GM19238 (cell line): ENCODE measurements at regions not wholly inside any gene's neighbourhood (a gene's known extent, or its start where the extent isn't known, plus 50 kb on each side); places are given as distances from the start of the nearest gene placed in this dataset.

Experiments
- DNase-seq: peaks from one replicate; pipeline ENCODE4 v3.0.0; 2011; ENCODE audit warnings: low spot score; ENCODE audit not compliant: insufficient read length

DNA sequence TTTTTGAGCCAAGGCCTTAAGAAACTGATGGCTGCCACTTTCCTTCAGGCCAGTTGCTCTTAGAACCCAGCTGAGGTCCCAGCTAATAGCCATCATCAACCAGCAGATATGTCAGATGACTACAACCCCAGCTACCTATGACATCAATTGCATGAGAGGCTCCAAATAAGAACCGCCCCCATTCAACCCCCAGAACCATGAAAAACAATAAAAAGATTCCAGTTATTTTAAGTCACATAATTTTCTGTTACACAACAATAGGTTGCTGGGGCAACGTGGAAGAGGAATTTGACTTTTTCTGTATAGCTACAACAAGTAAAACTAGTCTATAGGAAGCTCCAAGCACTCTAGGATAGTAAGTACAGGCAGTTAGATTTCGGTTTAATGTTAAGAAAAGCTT lies 216.3 kb upstream of the MTNR1B start:
- DNase-seq: no peak

DNA sequence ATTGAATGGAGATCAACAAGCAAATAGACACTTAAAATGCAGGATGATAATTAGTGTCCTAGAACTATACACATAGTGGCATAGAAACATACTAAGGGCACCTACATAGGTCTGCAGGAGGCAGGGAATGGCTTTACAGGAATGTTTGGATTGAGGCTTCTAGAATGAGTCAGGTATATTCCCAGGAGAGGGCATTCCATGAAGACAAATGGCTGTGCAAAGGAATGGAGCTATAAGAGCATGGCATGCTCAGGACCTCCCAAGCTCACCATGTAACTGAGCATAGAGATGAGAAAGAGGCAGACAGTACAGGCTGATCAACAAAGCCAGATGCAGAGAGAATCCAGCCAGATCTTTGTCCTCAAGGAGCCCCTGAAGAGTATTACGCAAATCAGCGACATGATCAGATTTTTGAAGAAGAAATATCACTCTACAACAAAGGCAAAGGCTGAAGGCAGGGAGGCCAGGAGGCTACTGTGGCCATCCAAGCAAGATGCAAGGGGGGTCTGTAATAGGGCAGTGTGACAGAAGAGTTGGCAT lies 211.1 kb upstream of the MTNR1B start:
- no peak for DNase-seq

DNA sequence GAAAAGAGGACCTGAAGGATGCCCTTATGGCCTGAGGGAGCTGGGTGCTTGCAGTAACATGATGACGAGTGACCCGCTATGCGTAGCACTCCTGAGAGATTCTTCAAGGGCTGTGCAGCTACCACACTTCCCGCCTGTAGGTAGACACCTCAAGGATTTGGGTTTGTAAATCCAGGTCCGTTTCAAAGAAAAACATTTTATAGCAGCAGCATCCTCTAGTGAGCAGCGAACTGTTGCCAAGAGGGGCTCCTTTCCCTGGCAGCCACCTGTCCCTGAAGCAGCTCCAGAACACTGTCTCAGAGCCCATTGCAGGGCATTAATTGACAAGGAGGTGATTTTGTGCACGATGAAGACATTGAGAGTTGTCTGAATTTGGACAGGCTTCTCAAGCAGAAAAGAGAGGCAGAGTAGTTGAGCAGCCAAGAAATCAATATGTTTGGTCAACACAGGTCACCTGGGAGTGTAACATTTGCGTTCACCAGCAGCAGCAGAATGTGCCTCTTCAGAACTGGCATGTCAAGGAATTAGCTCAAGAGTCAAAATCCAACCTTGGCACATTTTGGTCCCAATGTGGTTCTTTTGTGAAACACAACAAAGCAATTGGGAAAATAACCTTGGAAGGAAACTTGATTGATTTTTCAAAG lies 209.8 kb upstream of the MTNR1B start:
- no peak for DNase-seq

DNA sequence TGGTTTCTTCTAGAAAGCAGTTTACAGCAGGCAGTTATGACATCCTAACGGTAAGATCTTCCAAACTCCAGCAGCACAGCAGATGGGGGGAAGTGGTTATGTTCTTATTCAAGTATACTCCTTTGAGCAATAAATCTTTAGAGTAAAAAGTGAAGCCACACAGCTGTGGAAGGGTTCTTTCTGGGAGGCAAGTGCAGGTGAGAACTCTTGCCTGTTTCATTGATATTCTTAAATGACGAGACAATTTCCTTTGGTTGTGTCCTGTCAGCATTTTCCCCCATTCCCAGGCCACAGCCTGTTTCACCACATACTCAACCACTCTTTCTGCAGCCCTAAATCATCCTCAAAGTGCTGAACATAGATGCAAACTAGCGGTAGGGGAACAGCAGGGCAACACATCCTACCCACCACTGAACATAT lies 207.3 kb upstream of the MTNR1B start:
- no peak for DNase-seq

DNA sequence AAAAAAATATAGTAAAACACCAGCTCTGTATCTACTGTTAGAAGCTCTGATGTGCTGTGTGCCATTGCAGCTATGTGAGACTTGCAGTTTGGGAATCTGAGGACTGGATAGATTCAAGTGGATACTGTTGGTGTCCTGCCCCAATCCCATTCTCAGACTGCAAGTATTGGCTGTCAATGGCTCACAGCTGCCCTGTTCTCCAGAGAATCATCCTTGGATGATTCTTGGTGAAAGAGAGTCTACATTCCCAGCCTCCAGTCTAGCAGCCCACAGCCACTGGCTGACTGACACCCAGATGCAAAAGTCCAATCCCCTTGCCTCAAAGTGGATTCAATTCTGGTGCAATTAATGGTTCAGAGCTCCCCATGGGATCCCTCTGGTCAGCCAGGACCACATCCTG lies 206.1 kb upstream of the MTNR1B start:
- DNase-seq: no peak

DNA sequence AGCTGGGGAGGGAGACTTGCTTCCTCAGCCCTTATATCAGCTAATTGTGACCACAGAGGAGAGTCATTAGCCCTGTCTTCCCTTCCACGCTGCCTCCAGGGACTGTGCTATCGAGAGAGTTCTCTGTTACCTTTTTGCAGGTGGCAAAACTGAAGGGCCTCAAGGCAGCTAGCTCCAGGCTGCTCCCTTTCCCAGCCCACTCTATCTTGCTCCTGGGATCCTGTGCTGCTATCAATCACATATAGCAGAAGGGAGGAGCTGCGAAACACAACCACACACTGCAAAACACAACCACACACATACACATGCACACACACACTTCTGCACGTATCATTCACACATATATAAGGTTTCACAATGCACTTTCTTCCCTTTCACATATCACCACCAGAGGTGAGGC lies 205.3 kb upstream of the MTNR1B start:
- no peak for DNase-seq

DNA sequence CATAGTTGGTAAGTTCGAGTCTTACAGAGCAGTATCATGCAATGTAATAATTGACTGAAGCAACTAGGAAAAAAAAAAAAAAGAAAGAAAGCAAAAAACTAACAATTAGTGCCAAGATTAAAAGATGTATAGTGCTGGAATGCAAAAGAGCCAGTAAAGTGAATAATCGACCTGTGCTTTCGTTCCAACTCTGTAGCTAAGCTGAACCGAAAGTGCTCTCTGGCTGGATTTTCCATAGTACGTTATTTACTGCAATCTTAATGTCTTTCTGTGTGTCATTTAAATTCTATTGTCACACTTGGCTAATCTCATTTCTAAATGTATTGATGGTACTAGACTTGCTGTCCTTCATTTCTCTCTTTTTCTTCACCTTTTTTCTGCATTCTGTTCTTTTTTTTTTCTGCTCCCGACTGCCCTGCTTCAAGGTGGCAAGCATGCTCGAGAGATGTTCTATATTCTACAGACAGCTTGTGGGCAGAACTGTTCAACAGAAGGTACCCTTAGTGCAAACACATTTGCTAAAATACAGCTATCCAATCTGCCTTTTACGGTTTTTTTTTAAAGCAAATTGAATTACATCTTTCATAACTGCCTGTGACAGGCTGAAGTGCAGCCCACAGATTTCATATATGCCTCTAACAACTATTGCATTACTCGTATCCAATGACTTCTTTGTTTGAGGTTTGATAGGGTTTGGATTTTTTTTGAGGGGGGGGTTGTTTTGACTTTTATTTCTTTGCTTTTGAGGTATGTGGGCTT lies 204.2 kb upstream of the MTNR1B start:
- no peak for DNase-seq

DNA sequence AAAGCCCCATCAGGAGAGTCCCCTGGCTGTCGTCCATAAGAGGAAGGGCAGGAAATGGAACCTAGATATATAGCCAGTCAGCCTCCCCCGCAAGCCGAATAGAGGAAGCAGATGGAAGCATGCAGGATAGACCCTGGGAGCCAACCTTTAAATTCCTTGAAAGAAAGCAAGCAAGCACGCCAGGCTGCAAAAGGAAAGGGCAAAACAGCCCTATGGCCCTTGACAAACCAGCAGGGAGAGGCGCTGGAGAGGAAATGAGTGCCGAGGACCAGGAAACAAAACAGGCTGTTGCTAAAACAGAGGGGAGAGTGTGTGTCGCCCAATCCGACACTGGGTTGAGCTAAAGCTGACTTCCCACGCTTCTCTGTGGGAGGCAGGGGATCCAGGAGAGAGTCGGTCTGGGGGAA lies 203.5 kb upstream of the MTNR1B start:
- no peak for DNase-seq

DNA sequence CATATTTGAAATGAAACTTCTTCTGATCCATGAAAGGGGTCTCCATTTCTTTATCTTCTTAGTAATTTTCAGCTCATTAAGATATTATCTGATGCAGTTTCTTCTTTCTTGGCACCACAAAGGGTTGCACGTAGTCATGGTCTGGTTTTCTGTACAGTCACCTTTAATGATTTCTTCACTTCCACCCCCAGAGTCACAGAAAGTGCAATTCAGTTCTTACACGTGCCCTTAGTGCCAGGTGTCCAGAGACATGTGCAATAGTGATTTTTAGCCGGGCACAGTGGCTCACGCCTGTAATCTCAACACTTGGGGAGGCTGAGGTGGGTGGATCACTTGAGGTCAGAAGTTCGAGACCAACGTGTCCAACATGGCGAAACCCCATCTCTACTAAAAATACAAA lies 202.8 kb upstream of the MTNR1B start:
- DNase-seq: no peak

DNA sequence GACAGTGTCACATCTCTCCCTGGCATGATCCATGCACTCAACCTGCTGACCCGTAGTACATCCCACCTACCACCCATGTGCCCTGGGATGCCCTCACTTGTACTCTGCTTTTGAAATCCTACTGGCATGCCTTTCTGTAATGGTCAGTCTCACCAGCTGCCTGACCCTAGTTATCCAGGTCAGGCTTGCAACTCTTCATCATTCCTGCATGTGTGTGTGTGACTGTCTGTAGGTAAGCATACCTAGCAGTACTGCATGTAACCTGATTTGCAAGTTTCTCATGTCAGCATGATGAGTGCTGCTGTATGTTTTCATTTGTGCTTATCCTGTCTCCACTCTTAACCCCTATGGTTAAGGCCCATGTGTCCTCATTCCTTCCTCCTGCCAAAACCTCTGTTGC lies 202.0 kb upstream of the MTNR1B start:
- DNase-seq: no peak

DNA sequence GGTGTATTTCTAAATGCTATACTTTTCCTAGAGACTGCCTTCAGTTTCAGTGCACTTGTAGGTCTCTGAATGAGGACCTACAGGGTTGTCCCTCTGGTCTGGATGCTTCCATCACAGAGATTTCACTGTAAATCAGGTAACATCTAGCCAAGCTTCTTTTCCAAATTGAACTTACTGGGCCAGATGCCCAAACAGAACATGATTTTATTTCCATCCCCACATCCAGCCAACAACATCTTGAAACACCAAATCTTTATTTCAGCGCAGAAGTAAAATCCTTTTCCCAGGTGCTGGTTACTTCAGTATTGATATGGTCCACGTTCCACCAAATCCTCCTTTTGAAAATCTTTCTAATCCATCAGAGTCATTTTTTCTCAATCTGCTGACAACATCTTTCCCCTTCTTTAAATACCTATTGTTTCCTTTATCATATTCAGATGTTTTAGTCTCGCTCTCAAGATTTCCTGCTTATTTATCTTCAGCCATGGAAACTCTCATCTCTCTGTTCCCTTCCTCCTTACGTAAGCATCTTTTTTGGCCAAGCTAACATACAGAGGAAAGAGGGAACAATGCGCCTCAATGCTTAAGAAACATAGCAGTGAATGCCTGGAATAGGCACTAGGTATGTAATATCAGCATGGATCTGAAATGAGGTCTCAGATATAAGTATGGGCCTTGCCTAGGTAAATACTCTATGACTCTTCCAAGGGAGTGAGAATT lies 201.2 kb upstream of the MTNR1B start:
- DNase-seq: no peak

DNA sequence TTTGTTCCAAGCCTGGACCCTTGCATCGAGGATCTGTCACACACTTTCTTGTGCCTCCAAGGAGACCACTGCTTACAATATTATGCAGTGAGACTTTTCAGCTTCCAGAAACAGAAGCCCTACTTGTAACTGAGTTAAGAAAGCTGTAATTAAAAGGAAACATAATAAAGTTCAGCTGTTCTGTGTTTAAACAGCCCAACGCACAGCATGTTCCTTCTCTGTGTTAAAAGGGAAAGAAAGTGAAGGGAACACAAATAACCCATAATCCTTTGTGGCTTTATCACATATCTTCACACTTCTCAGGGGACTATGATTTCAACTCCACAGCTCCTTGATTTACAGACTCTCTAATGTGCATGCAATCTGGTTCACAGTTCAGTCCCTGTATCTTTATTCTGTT lies 200.3 kb upstream of the MTNR1B start:
- no peak for DNase-seq

DNA sequence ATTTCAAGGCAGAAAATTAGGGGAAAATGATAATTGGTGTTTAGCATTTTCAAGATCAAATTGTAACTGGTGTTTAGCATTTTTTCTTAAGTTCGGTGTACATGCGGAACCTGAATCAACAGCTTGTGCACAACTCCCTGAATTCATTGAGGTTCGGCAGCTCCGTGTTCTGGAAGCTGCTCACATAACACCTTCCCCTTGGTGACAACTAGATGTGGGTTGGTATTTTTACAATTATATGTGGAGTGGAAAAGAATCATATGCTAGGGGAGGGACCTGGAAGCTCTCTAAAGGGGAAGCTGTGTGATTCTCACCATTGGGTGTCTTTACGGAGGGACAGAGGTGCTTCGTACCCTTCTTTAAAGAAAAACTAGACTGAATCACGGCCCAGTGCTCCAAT lies 199.0 kb upstream of the MTNR1B start:
- no peak for DNase-seq

DNA sequence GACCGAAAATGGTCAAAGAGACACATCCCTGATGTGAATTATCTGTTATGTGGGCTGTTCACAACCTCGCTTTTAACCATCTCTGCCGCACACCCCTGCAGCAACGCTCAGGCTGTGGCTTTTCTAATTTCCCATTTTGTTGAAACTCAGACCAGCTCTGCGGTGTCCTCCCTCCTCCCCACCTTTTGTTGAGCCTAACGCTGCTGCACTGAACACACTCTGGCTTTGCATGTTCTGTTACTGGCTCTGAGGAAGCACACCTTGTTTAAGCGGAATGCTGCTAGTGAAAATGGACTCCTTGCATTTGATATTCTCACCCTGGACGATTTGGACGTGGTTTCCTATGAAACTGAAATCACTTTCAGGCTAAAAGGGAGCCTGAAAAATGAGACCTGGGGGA lies 198.5 kb upstream of the MTNR1B start:
- DNase-seq: no peak

DNA sequence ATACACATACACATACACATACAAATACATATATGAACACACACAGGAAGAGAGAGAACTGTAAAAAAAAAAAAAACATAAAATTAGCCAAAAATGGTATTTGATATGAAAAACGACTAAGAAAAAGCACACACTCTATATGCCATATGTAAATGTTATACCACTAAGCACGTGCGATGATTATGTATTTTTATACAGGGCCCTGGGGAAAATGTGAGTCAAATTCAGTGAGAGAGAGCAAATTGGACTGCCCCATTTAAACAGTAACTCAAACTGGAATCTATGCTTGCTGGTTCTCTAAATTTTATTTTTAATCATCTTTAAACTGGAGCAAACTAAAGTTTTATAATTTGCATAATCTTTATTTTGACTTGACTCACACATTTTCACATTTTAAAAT lies 197.8 kb upstream of the MTNR1B start:
- no peak for DNase-seq

DNA sequence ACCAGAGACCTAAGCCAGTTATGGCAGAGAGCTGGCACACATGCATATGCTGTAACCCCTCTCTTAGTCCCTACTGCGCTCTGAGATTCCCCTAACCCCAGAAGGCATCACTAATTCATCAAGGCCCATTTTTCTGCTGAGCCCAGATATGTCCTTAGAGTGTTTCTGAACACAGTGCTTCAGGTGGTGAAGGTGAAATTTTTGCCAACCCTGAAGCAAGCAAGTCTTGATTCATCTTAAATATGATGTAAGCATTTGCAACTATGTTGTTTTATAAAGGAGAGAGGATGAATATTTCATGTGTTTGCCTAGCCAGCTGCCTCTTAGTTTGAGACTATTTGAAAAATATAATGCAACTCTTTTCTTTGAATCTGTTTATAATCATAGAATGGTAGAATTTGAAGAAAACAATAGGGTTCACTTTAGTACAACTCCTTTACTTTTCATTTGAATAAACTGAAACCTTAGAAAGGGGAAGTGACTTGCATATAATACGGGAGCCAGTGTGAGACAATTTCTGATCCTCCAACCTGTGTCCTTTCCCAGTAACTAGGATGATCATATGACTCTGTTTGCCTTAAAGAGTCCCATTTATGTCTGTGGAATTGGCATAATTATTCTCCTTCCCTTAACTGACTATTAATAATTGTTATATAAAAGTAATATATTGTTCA lies 194.3 kb upstream of the MTNR1B start:
- no peak for DNase-seq

DNA sequence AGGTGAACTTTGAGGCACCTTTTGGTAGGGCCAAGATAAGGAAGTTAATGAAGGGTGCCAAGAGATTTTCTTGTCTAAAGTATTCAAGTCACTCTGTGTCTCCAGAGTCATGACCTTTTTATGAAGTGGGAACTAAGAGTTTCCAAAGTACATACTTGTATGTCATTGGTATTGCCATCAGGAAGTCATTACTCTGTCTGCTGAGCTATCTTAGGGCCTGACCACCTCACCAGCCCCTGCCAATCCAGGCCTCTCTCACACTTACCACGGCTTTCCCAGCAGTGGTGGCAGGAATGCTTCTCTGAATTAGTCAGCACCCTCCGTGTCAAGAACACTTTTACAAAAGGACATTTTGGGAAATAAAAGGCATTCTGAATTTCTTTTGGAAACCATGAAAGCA lies 192.8 kb upstream of the MTNR1B start:
- DNase-seq: no peak

DNA sequence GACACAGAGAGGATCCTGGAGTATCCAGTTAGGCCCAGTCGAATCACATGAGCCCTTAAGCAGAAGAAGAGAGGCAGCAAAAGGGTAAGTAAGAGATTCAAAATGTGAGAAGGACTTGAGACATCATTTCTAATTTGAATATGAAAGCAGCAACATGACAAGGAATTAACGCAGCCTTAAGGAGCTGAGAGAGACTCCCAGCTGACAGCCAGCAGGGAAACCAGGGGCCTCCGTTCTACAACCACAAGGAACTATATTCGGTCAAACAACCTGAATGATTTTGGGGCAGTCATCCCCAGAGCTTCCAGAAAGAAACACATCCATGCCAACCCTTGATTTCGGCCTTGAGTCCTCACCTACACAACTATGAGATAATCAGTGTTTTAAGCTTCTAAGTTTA lies 189.7 kb upstream of the MTNR1B start:
- DNase-seq: no peak

DNA sequence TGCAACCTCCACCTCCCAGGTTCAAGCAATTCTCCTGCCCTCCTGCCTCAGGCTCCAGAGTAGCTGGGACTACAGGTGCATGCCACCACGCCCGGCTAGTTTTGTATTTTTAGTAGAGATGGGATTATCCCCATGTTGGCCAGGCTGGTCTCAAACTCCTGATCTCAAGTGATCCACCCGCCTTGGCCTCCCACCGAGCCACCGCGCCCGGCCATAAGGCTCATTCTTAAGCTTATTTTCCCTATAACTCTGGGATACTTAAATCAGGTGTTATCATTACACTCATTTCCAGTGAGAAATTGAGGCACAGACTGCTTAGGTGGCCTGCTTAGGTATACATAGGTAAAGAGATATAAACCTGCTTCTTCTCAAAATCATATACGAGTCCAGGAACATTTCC lies 188.3 kb upstream of the MTNR1B start:
- DNase-seq: no peak

DNA sequence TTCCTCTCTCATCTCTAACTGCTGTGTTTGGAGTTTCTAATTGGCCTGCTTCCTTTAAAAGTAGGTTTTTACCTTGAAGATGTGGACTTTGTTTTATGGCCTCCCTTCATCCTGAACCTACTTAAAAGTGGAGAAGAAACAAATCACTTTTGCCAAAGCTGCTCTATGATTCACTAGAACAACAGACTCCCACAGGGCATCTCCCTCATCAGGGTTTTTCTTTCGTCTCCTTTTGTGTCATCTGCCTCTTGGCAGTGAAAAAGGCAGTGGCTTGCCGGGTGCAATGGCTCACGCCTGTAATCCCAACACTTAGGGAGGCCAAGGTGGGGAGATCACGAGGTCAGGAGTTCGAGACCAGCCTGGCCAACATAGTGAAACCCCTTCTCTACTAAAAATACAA lies 186.6 kb upstream of the MTNR1B start:
- no peak for DNase-seq

DNA sequence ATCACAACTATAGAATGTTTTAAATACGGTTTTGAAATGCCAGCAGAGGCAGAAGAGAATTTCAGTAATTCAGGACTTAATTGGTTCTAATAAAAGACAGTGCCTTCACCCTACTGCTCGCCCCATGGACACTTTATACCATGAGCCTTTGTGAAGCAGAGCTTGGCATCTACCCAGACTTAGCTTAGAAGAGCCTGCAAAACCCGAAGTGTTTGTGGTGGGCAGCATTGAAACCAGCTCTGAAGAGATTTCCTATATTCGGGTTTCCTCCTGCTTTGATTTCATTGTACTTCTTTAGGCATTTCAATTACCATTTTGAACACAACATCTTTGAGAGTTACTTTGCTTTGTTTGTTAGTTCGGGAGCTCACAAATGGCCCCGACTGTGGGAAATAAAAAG lies 185.1 kb upstream of the MTNR1B start:
- no peak for DNase-seq

DNA sequence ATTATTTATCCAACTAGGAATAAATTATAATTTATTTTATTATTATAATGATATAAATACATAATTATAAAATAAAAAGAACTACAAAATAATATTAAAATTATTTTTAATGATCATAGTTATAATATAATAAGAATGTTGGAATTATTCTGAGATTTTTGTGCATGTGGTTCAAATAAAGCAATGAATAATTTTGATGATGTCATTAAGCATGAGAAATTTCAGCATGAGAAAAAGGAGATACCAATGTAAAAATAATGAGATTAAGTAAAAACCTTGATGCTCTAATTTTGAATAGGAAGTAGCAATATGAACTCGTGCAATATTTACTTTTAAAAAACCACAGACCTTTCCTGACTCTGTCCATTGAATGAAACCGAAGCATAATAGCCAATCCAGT lies 181.8 kb upstream of the MTNR1B start:
- DNase-seq: no peak
